Stimulated activated CD8-positive, alpha-beta memory T cell treated with anti-CD3 and anti-CD28 coated beads, Interleukin-4, amount 100 ng/mL, for 48 hours (primary cell): ENCODE measurements at regions not wholly inside any gene's neighbourhood (a gene's known extent, or its start where the extent isn't known, plus 50 kb on each side); places are given as distances from the start of the nearest gene placed in this dataset.

Experiments used
- DNase-seq: peaks from one replicate; pipeline ENCODE4 v3.0.0-alpha.2; 2020

- DNase-seq, result no peak
These were observed 68.3 kb upstream of the DACH1 start for GRCh38 chr13:71935166-71935840.

DNA sequence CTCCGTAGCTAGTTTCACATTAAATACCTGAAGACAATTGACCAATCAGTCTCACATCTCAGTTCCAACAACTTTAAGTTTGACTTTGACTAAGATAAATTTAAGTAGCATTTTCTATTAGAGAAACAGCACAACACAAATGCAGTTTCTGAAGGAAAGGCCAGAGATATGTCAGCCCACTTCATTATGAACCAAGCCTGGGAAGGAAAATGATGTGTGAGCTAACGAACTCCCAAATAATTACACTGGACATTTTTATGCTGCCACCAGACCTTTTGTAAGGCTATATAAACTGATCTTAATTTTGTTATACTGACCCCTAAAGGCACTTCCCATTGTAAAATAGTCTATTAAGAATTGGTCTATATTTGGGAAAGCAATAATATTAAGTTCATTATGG lies 57.9 kb upstream of the DACH1 start:
- no peak for DNase-seq

DNA sequence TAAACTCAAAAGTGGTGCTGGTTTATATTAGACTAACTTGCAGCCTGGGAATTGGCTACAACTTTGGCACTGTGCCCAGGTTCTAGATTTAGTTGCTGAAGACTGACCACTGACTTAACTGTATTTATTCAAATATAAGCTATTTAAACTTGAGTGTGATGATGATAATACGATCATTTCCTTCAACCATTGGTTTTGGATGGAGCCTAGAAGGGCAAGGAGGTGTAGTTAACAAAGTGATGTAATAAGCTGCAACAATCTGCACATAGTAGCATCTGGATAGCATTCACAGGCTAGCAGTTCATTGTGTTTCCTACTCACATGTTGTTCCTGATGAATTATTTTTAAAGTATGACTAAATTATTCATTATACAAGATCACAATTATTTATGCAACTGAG lies 55.2 kb upstream of the DACH1 start:
- DNase-seq, result no peak
